ENCODE measurements at regions not wholly inside any gene's neighbourhood (a gene's known extent, or its start where the extent isn't known, plus 50 kb on each side); places are given as distances from the start of the nearest gene placed in this dataset.

- no peak overlapping the region for H3K27ac ChIP-seq (replicated peaks)
- no peak for DNase-seq (ENCODE audit: low read depth in 1 of 2, low spot score in 1 of 2)
- no peaks in the 10 kb centered on the region for H3K27me3 ChIP-seq (ENCODE audit: insufficient read depth, poor library complexity, severe bottlenecking)
- no peak overlapping the region for H3K4me3 ChIP-seq (replicated peaks; ENCODE audit: insufficient read depth, low read length)
- TF ChIP-seq, protein P1, sequence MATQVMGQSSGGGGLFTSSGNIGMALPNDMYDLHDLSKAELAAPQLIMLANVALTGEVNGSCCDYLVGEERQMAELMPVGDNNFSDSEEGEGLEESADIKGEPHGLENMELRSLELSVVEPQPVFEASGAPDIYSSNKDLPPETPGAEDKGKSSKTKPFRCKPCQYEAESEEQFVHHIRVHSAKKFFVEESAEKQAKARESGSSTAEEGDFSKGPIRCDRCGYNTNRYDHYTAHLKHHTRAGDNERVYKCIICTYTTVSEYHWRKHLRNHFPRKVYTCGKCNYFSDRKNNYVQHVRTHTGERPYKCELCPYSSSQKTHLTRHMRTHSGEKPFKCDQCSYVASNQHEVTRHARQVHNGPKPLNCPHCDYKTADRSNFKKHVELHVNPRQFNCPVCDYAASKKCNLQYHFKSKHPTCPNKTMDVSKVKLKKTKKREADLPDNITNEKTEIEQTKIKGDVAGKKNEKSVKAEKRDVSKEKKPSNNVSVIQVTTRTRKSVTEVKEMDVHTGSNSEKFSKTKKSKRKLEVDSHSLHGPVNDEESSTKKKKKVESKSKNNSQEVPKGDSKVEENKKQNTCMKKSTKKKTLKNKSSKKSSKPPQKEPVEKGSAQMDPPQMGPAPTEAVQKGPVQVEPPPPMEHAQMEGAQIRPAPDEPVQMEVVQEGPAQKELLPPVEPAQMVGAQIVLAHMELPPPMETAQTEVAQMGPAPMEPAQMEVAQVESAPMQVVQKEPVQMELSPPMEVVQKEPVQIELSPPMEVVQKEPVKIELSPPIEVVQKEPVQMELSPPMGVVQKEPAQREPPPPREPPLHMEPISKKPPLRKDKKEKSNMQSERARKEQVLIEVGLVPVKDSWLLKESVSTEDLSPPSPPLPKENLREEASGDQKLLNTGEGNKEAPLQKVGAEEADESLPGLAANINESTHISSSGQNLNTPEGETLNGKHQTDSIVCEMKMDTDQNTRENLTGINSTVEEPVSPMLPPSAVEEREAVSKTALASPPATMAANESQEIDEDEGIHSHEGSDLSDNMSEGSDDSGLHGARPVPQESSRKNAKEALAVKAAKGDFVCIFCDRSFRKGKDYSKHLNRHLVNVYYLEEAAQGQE (IDR thresholded peaks at IDR 0.05; ENCODE audit: insufficient replicate concordance, low read depth): no peak
- no peak for TF ChIP-seq CTCF (IDR thresholded peaks at IDR 0.05; ENCODE audit: insufficient read depth, low read length)
- TF ChIP-seq SPI1 (IDR thresholded peaks at IDR 0.05; ENCODE audit: borderline replicate concordance, low read depth): no peak
- TF ChIP-seq GABPA (IDR thresholded peaks at IDR 0.05; ENCODE audit: low read depth): no peak
These were observed 99.4 kb upstream of the SCN7A start for GRCh38 chr2:166593403-166593802.

GRCh38 chr2:166592750-166593149 is 98.7 kb upstream of the SCN7A start:
- TF ChIP-seq GABPA (IDR thresholded peaks at IDR 0.05; ENCODE audit: low read depth) (no peak), POLR2AphosphoS5 (IDR thresholded peaks at IDR 0.05; ENCODE audit: low read depth) (no peak), SPI1 (IDR thresholded peaks at IDR 0.05; ENCODE audit: borderline replicate concordance, low read depth) (no peak), CTCF (IDR thresholded peaks at IDR 0.05; ENCODE audit: insufficient read depth, low read length) (no peak)
- TF ChIP-seq, protein P1 (IDR thresholded peaks at IDR 0.05; ENCODE audit: insufficient replicate concordance, low read depth): no peak
- no peak for DNase-seq (ENCODE audit: low read depth in 1 of 2, low spot score in 1 of 2)
- Histone ChIP-seq H3K4me3 (replicated peaks; ENCODE audit: insufficient read depth, low read length) (no peak overlapping the region), H3K27ac (replicated peaks) (no peak overlapping the region), H3K27me3 (ENCODE audit: insufficient read depth, poor library complexity, severe bottlenecking) (no peaks in the 10 kb centered on the region)

- H3K4me3 ChIP-seq (replicated peaks; ENCODE audit: insufficient read depth, low read length): no peak overlapping the region
- DNase-seq (ENCODE audit: low read depth in 1 of 2, low spot score in 1 of 2): no peak
- TF ChIP-seq SPI1 (IDR thresholded peaks at IDR 0.05; ENCODE audit: borderline replicate concordance, low read depth) (no peak), CTCF (IDR thresholded peaks at IDR 0.05; ENCODE audit: insufficient read depth, low read length) (no peak), POLR2AphosphoS5 (IDR thresholded peaks at IDR 0.05; ENCODE audit: low read depth) (no peak), GABPA (IDR thresholded peaks at IDR 0.05; ENCODE audit: low read depth) (no peak)
- TF ChIP-seq, protein P1 (IDR thresholded peaks at IDR 0.05; ENCODE audit: insufficient replicate concordance, low read depth): no peak
- H3K27me3 ChIP-seq (ENCODE audit: insufficient read depth, poor library complexity, severe bottlenecking): no peaks in the 10 kb centered on the region
- H3K27ac ChIP-seq (replicated peaks): no peak overlapping the region
These were observed 97.2 kb upstream of the SCN7A start for GRCh38 chr2:166591226-166591625.

Measured in HL-60 (cell line).